Stimulated activated CD8-positive, alpha-beta memory T cell treated with anti-CD3 and anti-CD28 coated beads, Interleukin-15, amount 100 ng/mL, for 48 hours (primary cell): ENCODE measurements at regions not wholly inside any gene's neighbourhood (a gene's known extent, or its start where the extent isn't known, plus 50 kb on each side); places are given as distances from the start of the nearest gene placed in this dataset.
"Not testable (repeated sequence)": the region's sequence is repeated elsewhere in the genome, so short reads cannot be mapped to it uniquely, and the experiment has no call there.

Source experiments
- DNase-seq, 2 donors: peaks; one replicate each; pipeline ENCODE4 v3.0.0-alpha.2; 2020; ENCODE audit warnings: low read depth in 2 of 2

GRCh38 chr2:4981802-4982409 lies 710.3 kb upstream of the SOX11 start:
- no peak for DNase-seq

- not testable (repeated sequence) for DNase-seq
Observed at GRCh38 chr2:4988444-4988843, 703.7 kb upstream of the SOX11 start.

- DNase-seq: no peak
Observed at GRCh38 chr2:4992226-4992625, 700.0 kb upstream of the SOX11 start.

GRCh38 chr2:4995466-4995865 lies 696.7 kb upstream of the SOX11 start:
- DNase-seq: no peak

- DNase-seq: no peak
Observed at GRCh38 chr2:5007596-5007995, 684.6 kb upstream of the SOX11 start.

- no peak for DNase-seq
Observed at GRCh38 chr2:5019324-5019723, 672.9 kb upstream of the SOX11 start.

- no peak for DNase-seq
Observed at GRCh38 chr2:5020116-5020875, 671.9 kb upstream of the SOX11 start.

GRCh38 chr2:5021136-5021535 lies 671.0 kb upstream of the SOX11 start:
- DNase-seq: no peak

GRCh38 chr2:5022061-5022460 lies 670.1 kb upstream of the SOX11 start:
- no peak for DNase-seq

GRCh38 chr2:5022708-5023635 lies 669.2 kb upstream of the SOX11 start:
- not testable (repeated sequence) for DNase-seq

GRCh38 chr2:5026571-5027234 lies 665.5 kb upstream of the SOX11 start:
- no peak for DNase-seq

- no peak for DNase-seq
Observed at GRCh38 chr2:5035057-5035488, 657.1 kb upstream of the SOX11 start.

- DNase-seq: no peak
Observed at GRCh38 chr2:5036256-5036655, 655.9 kb upstream of the SOX11 start.

GRCh38 chr2:5039241-5039975 lies 652.8 kb upstream of the SOX11 start:
- no peak for DNase-seq

GRCh38 chr2:5040571-5040970 lies 651.6 kb upstream of the SOX11 start:
- DNase-seq: no peak

GRCh38 chr2:5041501-5041900 lies 650.7 kb upstream of the SOX11 start:
- DNase-seq: no peak

GRCh38 chr2:5042666-5043440 lies 649.3 kb upstream of the SOX11 start:
- no peak for DNase-seq

GRCh38 chr2:5051300-5051699 lies 640.9 kb upstream of the SOX11 start:
- DNase-seq: no peak

GRCh38 chr2:5052905-5053304 lies 639.3 kb upstream of the SOX11 start:
- DNase-seq: no peak

GRCh38 chr2:5057891-5058351 lies 634.3 kb upstream of the SOX11 start:
- no peak for DNase-seq
